ENCODE measurements at regions not wholly inside any gene's neighbourhood (a gene's known extent, or its start where the extent isn't known, plus 50 kb on each side); places are given as distances from the start of the nearest gene placed in this dataset.

DNA sequence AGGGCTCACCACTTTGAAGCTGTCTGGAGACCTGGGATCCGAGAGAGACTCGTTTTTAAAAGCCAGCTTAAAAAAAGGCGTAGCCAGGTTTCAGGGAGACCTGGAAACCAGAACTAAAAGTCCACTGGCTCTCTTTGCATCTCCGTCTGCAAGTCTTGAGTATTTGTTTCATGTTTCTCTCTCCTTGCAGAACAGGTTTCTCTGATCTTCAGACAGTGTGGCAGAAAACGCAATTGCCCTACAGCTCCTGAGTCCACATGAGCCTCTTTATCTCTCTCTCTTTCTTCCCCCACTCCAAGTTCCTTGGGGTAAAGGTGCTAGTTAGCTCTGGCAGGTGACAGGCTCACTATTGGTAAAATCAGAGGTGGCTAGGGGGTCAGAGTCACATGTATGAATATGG, 67.0 kb upstream of the AMPD3 start:
- no peak for TF ChIP-seq POLR2A (IDR thresholded peaks at IDR 0.05)
- TF ChIP-seq, protein P1, sequence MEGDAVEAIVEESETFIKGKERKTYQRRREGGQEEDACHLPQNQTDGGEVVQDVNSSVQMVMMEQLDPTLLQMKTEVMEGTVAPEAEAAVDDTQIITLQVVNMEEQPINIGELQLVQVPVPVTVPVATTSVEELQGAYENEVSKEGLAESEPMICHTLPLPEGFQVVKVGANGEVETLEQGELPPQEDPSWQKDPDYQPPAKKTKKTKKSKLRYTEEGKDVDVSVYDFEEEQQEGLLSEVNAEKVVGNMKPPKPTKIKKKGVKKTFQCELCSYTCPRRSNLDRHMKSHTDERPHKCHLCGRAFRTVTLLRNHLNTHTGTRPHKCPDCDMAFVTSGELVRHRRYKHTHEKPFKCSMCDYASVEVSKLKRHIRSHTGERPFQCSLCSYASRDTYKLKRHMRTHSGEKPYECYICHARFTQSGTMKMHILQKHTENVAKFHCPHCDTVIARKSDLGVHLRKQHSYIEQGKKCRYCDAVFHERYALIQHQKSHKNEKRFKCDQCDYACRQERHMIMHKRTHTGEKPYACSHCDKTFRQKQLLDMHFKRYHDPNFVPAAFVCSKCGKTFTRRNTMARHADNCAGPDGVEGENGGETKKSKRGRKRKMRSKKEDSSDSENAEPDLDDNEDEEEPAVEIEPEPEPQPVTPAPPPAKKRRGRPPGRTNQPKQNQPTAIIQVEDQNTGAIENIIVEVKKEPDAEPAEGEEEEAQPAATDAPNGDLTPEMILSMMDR (IDR thresholded peaks at IDR 0.05): no peak
